SK-N-SH (cell line): ENCODE measurements at regions not wholly inside any gene's neighbourhood (a gene's known extent, or its start where the extent isn't known, plus 50 kb on each side); places are given as distances from the start of the nearest gene placed in this dataset.

Experiments
- CTCF ChIA-PET: fragments of 300-600, 350-600 bp; formaldehyde crosslinking; extraction: SDS; loops from one replicate; lab custom pipeline; 2021; lab: Yijun Ruan, JAX
- POLR2A ChIA-PET: fragments of 350-600 bp; sonication (Branson Sonifier 250); formaldehyde crosslinking; extraction: SDS; loops from one replicate; lab custom pipeline; 2020; ENCODE audit warnings: antibody characterized with exemption, inconsistent platforms; lab: Yijun Ruan, JAX
- DNase-seq: peaks from one replicate; pipeline ENCODE4 v3.0.0; 2012
- H2AFZ ChIP-seq: fragments of 200-600 bp; sonication (generic); 2 replicates; pipeline ENCODE4 v1.8.1; 2016; ENCODE audit warnings: antibody characterized with exemption, mild to moderate bottlenecking, low read depth
- H3F3A ChIP-seq: fragments of 200-600 bp; sonication (generic); replicated peaks from 2 replicates; pipeline ENCODE3; 2016; ENCODE audit warnings: antibody characterized with exemption, mild to moderate bottlenecking; ENCODE audit not compliant: insufficient read depth
- H3K27ac ChIP-seq, 2 experiments: fragments of 200-500 bp in 1 of 2; fragments of 200-600 bp in 1 of 2; sonication (Bioruptor generic) in 1 of 2; sonication (generic), shearing (Covaris generic) in 1 of 2; 2 replicates each; pipeline versions ENCODE4 v1.5.1 to v1.6.1; 2014 to 2016; ENCODE audit warnings: low read depth in 2 of 2, inconsistent platforms in 1 of 2, low read length in 1 of 2, mild to moderate bottlenecking in 1 of 2, mixed read lengths in 1 of 2
- H3K27me3 ChIP-seq: fragments of 200-600 bp; sonication (generic), shearing (Covaris generic); 2 replicates; pipeline ENCODE4 v1.6.1; 2016; ENCODE audit warnings: mixed run types; ENCODE audit not compliant: insufficient read depth
- H3K36me3 ChIP-seq, 2 experiments: fragments of 200-500 bp in 1 of 2; fragments of 200-600 bp in 1 of 2; sonication (Bioruptor generic) in 1 of 2; sonication (generic) in 1 of 2; replicated peaks in 1 of 2; 2 replicates each; pipeline versions ENCODE3 to v1.5.1; 2014 to 2016; ENCODE audit warnings: low read length in 1 of 2, mild to moderate bottlenecking in 1 of 2; ENCODE audit not compliant: insufficient read depth in 2 of 2, control insufficient read depth in 1 of 2
- H3K4me1 ChIP-seq, 2 experiments: fragments of 200-500 bp in 1 of 2; fragments of 200-600 bp in 1 of 2; sonication (Bioruptor generic) in 1 of 2; sonication (generic), shearing (Covaris generic) in 1 of 2; 2 replicates each; pipeline versions ENCODE4 v1.5.1 to v1.6.1; 2014 to 2016; ENCODE audit warnings: low read depth in 1 of 2, low read length in 1 of 2, mixed run types in 1 of 2; ENCODE audit not compliant: insufficient read depth in 2 of 2, control insufficient read depth in 1 of 2
- H3K4me2 ChIP-seq: fragments of 200-600 bp; sonication (generic), shearing (Covaris generic); 2 replicates; pipeline ENCODE4 v1.6.1; 2017; ENCODE audit warnings: mixed run types
- H3K4me3 ChIP-seq, 2 experiments: fragments of 200-500 bp in 1 of 2; fragments of 200-600 bp in 1 of 2; sonication (Bioruptor generic) in 1 of 2; sonication (generic), shearing (Covaris generic) in 1 of 2; 2 replicates each; pipeline versions ENCODE4 v1.5.1 to v1.8.1; 2014 to 2016; ENCODE audit warnings: low read depth in 2 of 2, inconsistent platforms in 1 of 2, low read length in 1 of 2, mild to moderate bottlenecking in 1 of 2, mixed read lengths in 1 of 2, moderate library complexity in 1 of 2
- H3K79me2 ChIP-seq: fragments of 200-600 bp; sonication (generic); 2 replicates; pipeline ENCODE4 v1.8.1; 2017; ENCODE audit warnings: mild to moderate bottlenecking; ENCODE audit not compliant: insufficient read depth
- H3K9ac ChIP-seq: fragments of 200-600 bp; sonication (generic); 2 replicates; pipeline ENCODE4 v1.6.1; 2017; ENCODE audit warnings: mixed run types
- H3K9me2 ChIP-seq: fragments of 200-600 bp; sonication (generic); 2 replicates; pipeline ENCODE4 v1.6.1; 2017; ENCODE audit warnings: mixed run types
- H3K9me3 ChIP-seq: fragments of 200-600 bp; sonication (generic); 2 replicates; pipeline ENCODE4 v1.6.1; 2017; ENCODE audit warnings: mixed run types, mild to moderate bottlenecking, moderate library complexity
- H4K20me1 ChIP-seq: fragments of 200-600 bp; sonication (generic); 2 replicates; pipeline ENCODE4 v1.6.1; 2017; ENCODE audit warnings: mild to moderate bottlenecking, mixed run types; ENCODE audit not compliant: insufficient read depth
- ELF1 ChIP-seq: IDR thresholded peaks from 2 replicates; pipeline ENCODE4 v1.4.0; 2012
- EZH2phosphoT487 ChIP-seq: fragments of 200-600 bp; sonication (generic); IDR thresholded peaks from 2 replicates; pipeline ENCODE4 v1.6.1; 2017; ENCODE audit warnings: low read depth, mixed run types, mild to moderate bottlenecking, antibody characterized with exemption, moderate library complexity, borderline replicate concordance
- FOSL2 ChIP-seq: IDR thresholded peaks from 2 replicates; pipeline ENCODE4 v1.4.0; 2012; ENCODE audit warnings: low read depth, mild to moderate bottlenecking, moderate library complexity, borderline replicate concordance
- FOXJ3 ChIP-seq: sonication (generic); formaldehyde crosslinking; IDR thresholded peaks from 2 replicates; pipeline ENCODE4 v1.5.1; 2020; ENCODE audit warnings: mild to moderate bottlenecking, missing genetic modification reagents
- FOXM1 ChIP-seq: IDR thresholded peaks from 2 replicates; pipeline ENCODE4 v1.4.0; 2012; ENCODE audit warnings: low read depth, mild to moderate bottlenecking
- GABPA ChIP-seq: IDR thresholded peaks from 2 replicates; pipeline ENCODE4 v1.4.0; 2012; ENCODE audit warnings: low read depth, mild to moderate bottlenecking
- MEF2A ChIP-seq: IDR thresholded peaks from 2 replicates; pipeline ENCODE4 v1.4.0; 2012; ENCODE audit warnings: low read depth, borderline replicate concordance
- NFIC ChIP-seq: IDR thresholded peaks from 2 replicates; pipeline ENCODE4 v1.4.0; 2012; ENCODE audit warnings: borderline replicate concordance
- NRF1 ChIP-seq: IDR thresholded peaks from 2 replicates; pipeline ENCODE4 v1.6.1; 2012; ENCODE audit warnings: low read depth, mild to moderate bottlenecking, low read length
- POLR2AphosphoS5 ChIP-seq: IDR thresholded peaks from 2 replicates; pipeline ENCODE4 v1.6.1; 2012; ENCODE audit warnings: low read depth, low read length
- RAD21 ChIP-seq: IDR thresholded peaks from 2 replicates; pipeline ENCODE4 v1.6.1; 2012; ENCODE audit warnings: mild to moderate bottlenecking, low read length
- RCOR1 ChIP-seq: fragments of 150-350 bp; IDR thresholded peaks from 2 replicates; pipeline ENCODE4 v1.6.1; 2017; ENCODE audit warnings: antibody characterized with exemption, low read length
- SIN3A ChIP-seq: IDR thresholded peaks from 2 replicates; pipeline ENCODE4 v1.6.1; 2012; ENCODE audit warnings: low read depth, mild to moderate bottlenecking, low read length, moderate library complexity, borderline replicate concordance
- SMC3 ChIP-seq: IDR thresholded peaks from 2 replicates; pipeline ENCODE4 v1.6.1; 2012; ENCODE audit warnings: low read depth, low read length, improper control_type of control experiment
- TAF1 ChIP-seq: IDR thresholded peaks from 2 replicates; pipeline ENCODE4 v1.6.1; 2012; ENCODE audit warnings: low read depth, mild to moderate bottlenecking, low read length, moderate library complexity, borderline replicate concordance
- TCF12 ChIP-seq: IDR thresholded peaks from 2 replicates; pipeline ENCODE4 v1.4.0; 2012
- WGBS: methylation state at CpG from one replicate; pipeline ENCODE4 v1.1.6; 2017; ENCODE audit warnings: low lambda C conversion rate; 5-methylcytosine and 5-hydroxymethylcytosine counted together
- TF ChIP-seq, protein P1 (sequence below): fragments of 150-350 bp; IDR thresholded peaks from 2 replicates; pipeline ENCODE4 v1.6.1; 2017; ENCODE audit warnings: antibody characterized with exemption, low read length, low read depth, borderline replicate concordance
- TF ChIP-seq, protein P2 (sequence below): fragments of 200-600 bp; sonication (generic); IDR thresholded peaks from 2 replicates; pipeline ENCODE4 v1.6.1; 2017; ENCODE audit warnings: antibody characterized with exemption, mild to moderate bottlenecking, moderate library complexity
- TF ChIP-seq, protein P3 (sequence below): fragments of 150-350 bp; IDR thresholded peaks from 2 replicates; pipeline ENCODE4 v1.6.1; 2016; ENCODE audit warnings: mild to moderate bottlenecking, low read depth, low read length
- TF ChIP-seq, protein P4 (sequence below): IDR thresholded peaks from 2 replicates; pipeline ENCODE4 v1.4.0; 2012; ENCODE audit warnings: low read depth

DNA sequence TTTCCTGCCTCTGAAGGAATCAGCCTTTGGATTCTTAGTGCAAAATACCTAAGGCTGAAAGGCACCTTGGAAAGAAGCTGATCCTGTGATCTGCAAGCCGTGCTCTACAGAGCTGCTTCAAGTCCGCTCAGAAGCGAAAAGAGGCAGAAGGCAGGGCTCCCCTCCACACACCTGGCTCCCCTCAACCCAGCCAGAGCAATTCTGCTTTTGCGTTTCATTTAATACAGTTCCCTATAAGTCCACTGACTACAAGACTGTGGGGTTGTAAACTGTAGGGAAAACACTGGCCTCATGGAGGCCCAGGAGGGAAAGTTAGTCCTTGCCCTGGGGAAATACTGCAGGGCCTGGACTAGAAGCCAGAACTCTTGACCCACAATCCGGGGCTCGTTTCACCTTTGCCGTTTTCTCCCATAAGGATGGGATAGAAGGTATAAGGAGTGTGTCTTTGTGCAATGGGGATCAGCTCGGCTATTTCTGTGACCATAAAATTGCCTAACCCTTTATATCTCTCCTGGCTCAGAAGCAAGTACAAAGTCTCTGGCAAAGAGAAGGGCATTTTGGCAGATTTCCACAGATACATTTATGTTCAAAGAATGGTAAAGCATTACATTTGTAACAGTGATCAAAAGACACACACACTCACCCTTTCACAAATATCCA lies 95.8 kb upstream of the TEX51 start:
- H3K27me3 ChIP-seq: no peaks in the 10 kb centered on the region
- TF ChIP-seq, protein P1, sequence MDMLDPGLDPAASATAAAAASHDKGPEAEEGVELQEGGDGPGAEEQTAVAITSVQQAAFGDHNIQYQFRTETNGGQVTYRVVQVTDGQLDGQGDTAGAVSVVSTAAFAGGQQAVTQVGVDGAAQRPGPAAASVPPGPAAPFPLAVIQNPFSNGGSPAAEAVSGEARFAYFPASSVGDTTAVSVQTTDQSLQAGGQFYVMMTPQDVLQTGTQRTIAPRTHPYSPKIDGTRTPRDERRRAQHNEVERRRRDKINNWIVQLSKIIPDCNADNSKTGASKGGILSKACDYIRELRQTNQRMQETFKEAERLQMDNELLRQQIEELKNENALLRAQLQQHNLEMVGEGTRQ: no peak
- H3F3A ChIP-seq: no peaks in the 10 kb centered on the region
- H3K4me2 ChIP-seq: no peak overlapping the region
- H3K9me2 ChIP-seq: no peaks in the 10 kb centered on the region
- 41% methylated on average over 8 of the region's 8 CpGs for WGBS
- ChIA-PET POLR2A (no interaction called here), CTCF (interaction anchor here (0.7 to 2.8 kb wide), 2 partner anchors 26 to 169 kb away, joined by 4 to 14 read pairs; no protein-coding TSS in a partner anchor)
- H2AFZ ChIP-seq: no peak overlapping the region
- H3K9ac ChIP-seq: no peak overlapping the region
- no peaks in the 10 kb centered on the region for H4K20me1 ChIP-seq
- no peak for DNase-seq
- H3K4me1 ChIP-seq: no peaks in the 10 kb centered on the region; a peak in 1 of 4 replicates
- H3K9me3 ChIP-seq: no peaks in the 10 kb centered on the region
- H3K79me2 ChIP-seq: no peaks in the 10 kb centered on the region
- no peaks in the 10 kb centered on the region for H3K36me3 ChIP-seq
- H3K27ac ChIP-seq: no peak overlapping the region
- H3K4me3 ChIP-seq: no peak overlapping the region

DNA sequence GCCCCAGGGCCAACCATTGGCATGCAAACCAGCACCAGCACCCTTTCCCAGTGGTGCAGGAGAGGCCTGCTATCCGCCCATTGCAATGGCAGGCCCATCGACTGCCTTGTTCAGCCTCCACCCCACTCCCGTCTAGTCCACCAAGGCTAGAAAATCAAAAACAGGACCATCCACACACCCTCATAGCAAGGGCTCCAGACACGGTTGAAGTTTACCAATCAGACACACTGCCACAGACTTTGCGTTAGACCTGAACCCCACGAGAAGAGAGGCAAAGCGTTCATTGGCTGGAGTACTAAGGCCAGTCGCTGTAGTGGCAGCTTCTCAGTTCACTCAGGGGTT lies 95.3 kb upstream of the TEX51 start:
- Histone ChIP-seq H3K4me3 (no peak overlapping the region), H2AFZ (no peak overlapping the region), H3K9me2 (no peaks in the 10 kb centered on the region), H3K36me3 (no peaks in the 10 kb centered on the region), H4K20me1 (no peaks in the 10 kb centered on the region), H3K79me2 (no peaks in the 10 kb centered on the region), H3K9ac (no peak overlapping the region), H3K27me3 (no peaks in the 10 kb centered on the region), H3K9me3 (no peaks in the 10 kb centered on the region), H3K4me1 (no peaks in the 10 kb centered on the region; a peak in 1 of 4 replicates), H3K4me2 (no peak overlapping the region), H3F3A (no peaks in the 10 kb centered on the region), H3K27ac (no peak overlapping the region)
- DNase-seq: no peak
- TF ChIP-seq, protein P1: no peak
- no peak for TF ChIP-seq MEF2A
- no peak for TF ChIP-seq TAF1
- TF ChIP-seq TCF12: no peak
- no peak for TF ChIP-seq RCOR1
- TF ChIP-seq, protein P2, sequence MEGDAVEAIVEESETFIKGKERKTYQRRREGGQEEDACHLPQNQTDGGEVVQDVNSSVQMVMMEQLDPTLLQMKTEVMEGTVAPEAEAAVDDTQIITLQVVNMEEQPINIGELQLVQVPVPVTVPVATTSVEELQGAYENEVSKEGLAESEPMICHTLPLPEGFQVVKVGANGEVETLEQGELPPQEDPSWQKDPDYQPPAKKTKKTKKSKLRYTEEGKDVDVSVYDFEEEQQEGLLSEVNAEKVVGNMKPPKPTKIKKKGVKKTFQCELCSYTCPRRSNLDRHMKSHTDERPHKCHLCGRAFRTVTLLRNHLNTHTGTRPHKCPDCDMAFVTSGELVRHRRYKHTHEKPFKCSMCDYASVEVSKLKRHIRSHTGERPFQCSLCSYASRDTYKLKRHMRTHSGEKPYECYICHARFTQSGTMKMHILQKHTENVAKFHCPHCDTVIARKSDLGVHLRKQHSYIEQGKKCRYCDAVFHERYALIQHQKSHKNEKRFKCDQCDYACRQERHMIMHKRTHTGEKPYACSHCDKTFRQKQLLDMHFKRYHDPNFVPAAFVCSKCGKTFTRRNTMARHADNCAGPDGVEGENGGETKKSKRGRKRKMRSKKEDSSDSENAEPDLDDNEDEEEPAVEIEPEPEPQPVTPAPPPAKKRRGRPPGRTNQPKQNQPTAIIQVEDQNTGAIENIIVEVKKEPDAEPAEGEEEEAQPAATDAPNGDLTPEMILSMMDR: no peak
- no peak for TF ChIP-seq ELF1
- no peak for TF ChIP-seq NFIC
- TF ChIP-seq FOSL2: no peak
- TF ChIP-seq FOXJ3 (CRISPR knock-in tag): no peak
- no peak for TF ChIP-seq NRF1
- TF ChIP-seq, protein P3, sequence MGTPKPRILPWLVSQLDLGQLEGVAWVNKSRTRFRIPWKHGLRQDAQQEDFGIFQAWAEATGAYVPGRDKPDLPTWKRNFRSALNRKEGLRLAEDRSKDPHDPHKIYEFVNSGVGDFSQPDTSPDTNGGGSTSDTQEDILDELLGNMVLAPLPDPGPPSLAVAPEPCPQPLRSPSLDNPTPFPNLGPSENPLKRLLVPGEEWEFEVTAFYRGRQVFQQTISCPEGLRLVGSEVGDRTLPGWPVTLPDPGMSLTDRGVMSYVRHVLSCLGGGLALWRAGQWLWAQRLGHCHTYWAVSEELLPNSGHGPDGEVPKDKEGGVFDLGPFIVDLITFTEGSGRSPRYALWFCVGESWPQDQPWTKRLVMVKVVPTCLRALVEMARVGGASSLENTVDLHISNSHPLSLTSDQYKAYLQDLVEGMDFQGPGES: no peak
- no peak for TF ChIP-seq POLR2AphosphoS5
- no peak for TF ChIP-seq FOXM1
- TF ChIP-seq RAD21: no peak
- TF ChIP-seq EZH2phosphoT487: no peak
- TF ChIP-seq SIN3A: no peak
- TF ChIP-seq, protein P4, sequence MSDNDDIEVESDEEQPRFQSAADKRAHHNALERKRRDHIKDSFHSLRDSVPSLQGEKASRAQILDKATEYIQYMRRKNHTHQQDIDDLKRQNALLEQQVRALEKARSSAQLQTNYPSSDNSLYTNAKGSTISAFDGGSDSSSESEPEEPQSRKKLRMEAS: no peak
- TF ChIP-seq SMC3: no peak
- no peak for TF ChIP-seq GABPA
- ChIA-PET CTCF (no interaction called here), POLR2A (no interaction called here)
- WGBS: 34% methylated on average over 4 of the region's 8 CpGs
